Caco-2 (cell line): ENCODE measurements at regions not wholly inside any gene's neighbourhood (a gene's known extent, or its start where the extent isn't known, plus 50 kb on each side); places are given as distances from the start of the nearest gene placed in this dataset.

Source experiments
- BruUV-seq: library from RNA; stranded (reverse); fragments of 400-500 nt; replicated peaks from 2 replicates; lab custom pipeline; 2021; lab: Mats Ljungman, UMichigan
- CTCF ChIA-PET: fragments of 300-600 bp; sonication (Branson Sonifier 250); formaldehyde crosslinking; loops from one replicate; lab custom pipeline; 2022; ENCODE audit warnings: antibody characterized with exemption; lab: Charles Lee
- POLR2A ChIA-PET: fragments of 300-600 bp; sonication (Branson Sonifier 250); formaldehyde crosslinking; loops from one replicate; lab custom pipeline; 2022; ENCODE audit warnings: antibody characterized with exemption; lab: Charles Lee
- DNase-seq, 2 experiments: peaks; one replicate each; pipeline versions ENCODE4 v3.0.0 to v3.0.0-alpha.2; 2020 to 2022
- H3K27me3 ChIP-seq: replicated peaks from 2 replicates; pipeline ENCODE4 v1.6.0; 2011; ENCODE audit warnings: low read length; ENCODE audit not compliant: control insufficient read depth, insufficient read depth
- H3K36me3 ChIP-seq: 2 replicates; pipeline ENCODE4 v1.5.1; 2011; ENCODE audit warnings: low read length; ENCODE audit not compliant: control insufficient read depth, insufficient read depth
- H3K4me1 ChIP-seq: fragments of 250-450 bp; sonication (Bioruptor Pico); 2 replicates; pipeline ENCODE4 v1.5.1; 2020; ENCODE audit warnings: mild to moderate bottlenecking
- H3K4me3 ChIP-seq: 2 replicates; pipeline ENCODE4 v1.5.1; 2011; ENCODE audit warnings: low read depth, mild to moderate bottlenecking, control low read depth, low read length
- H3K9me3 ChIP-seq: fragments of 250-450 bp; sonication (Bioruptor Pico); 2 replicates; pipeline ENCODE4 v1.5.1; 2020; ENCODE audit warnings: mild to moderate bottlenecking, moderate library complexity
- H3K27ac Mint-ChIP-seq: one replicate; pipeline ENCODE4 v1.8.0; 2022; ENCODE audit warnings: mixed read lengths; ENCODE audit not compliant: unreplicated experiment
- H3K27me3 Mint-ChIP-seq: one replicate; pipeline ENCODE4 v1.8.0; 2022; ENCODE audit warnings: mixed read lengths; ENCODE audit not compliant: insufficient read depth, unreplicated experiment
- H3K36me3 Mint-ChIP-seq: one replicate; pipeline ENCODE4 v1.8.0; 2022; ENCODE audit warnings: mild to moderate bottlenecking, mixed read lengths; ENCODE audit not compliant: insufficient read depth, unreplicated experiment
- H3K4me1 Mint-ChIP-seq: one replicate; pipeline ENCODE4 v1.8.0; 2022; ENCODE audit warnings: low read depth, mixed read lengths; ENCODE audit not compliant: unreplicated experiment
- H3K4me3 Mint-ChIP-seq: one replicate; pipeline ENCODE4 v1.8.0; 2022; ENCODE audit warnings: mild to moderate bottlenecking, moderate library complexity, mixed read lengths; ENCODE audit not compliant: unreplicated experiment
- H3K9me3 Mint-ChIP-seq: one replicate; pipeline ENCODE4 v1.8.0; 2022; ENCODE audit warnings: mixed read lengths; ENCODE audit not compliant: unreplicated experiment
- intact Hi-C: fragments of 100-400 bp; cut with micrococcal nuclease; formaldehyde crosslinking; loops from one replicate; pipeline ENCODE4 v1.10.0; 2022; ENCODE audit not compliant: unreplicated experiment
- TF ChIP-seq, protein P1 (sequence below), 2 experiments: fragments of 200-600 bp in 1 of 2; IDR thresholded peaks; 1 replicate in 1 of 2; 2 replicates in 1 of 2; pipeline versions ENCODE4 v1.5.1 to v1.8.0; 2011 to 2022; ENCODE audit warnings: antibody characterized with exemption in 1 of 2, control low read depth in 1 of 2, inconsistent platforms in 1 of 2, low read depth in 1 of 2, low read length in 1 of 2, mild to moderate bottlenecking in 1 of 2, moderate library complexity in 1 of 2; ENCODE audit not compliant: insufficient read depth in 1 of 2, severe bottlenecking in 1 of 2, unreplicated experiment in 1 of 2

DNA sequence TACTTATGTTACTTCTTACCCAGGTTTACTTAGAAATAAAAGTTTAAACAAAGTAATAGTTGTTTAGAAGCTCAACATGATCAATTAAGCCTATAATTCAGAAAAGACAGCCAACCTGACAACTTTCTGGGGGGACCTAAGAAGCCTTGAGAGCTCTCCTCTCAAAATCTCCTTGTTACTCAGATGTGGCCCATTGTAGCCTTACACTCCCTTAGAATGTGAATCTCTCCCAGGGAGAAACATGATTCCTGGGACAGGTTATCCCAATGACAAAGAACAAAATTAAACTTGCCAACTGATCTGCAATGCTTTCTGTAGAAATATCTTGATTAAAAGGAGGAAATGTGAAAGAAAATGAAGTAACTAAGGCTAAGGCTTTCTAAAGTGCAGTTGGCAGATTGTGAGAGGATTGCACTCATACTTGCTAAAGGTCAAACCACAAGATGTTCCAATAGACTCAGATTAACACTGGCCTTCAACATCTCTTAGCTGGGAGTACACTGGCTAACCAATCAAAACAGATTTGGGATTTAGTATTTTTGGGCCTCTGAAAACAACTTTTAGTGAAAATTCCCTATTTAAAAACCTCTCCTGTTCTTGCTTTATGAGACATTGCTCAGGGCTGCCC, 72.3 kb upstream of the TMX1 start:
- Mint-ChIP-seq H3K4me1 (no peaks in the 10 kb centered on the region), H3K36me3 (no peaks in the 10 kb centered on the region), H3K27ac (no peak overlapping the region), H3K4me3 (no peak overlapping the region), H3K9me3 (no peaks in the 10 kb centered on the region), H3K27me3 (peaks cover 3% of the 10 kb centered on the region)
- H3K4me3 ChIP-seq, result no peak overlapping the region
- ChIA-PET POLR2A (no interaction called here), CTCF (no interaction called here)
- DNase-seq, result no peak
- no peaks in the 10 kb centered on the region for H3K4me1 ChIP-seq
- no TSS peak for BruUV-seq
- no peaks in the 10 kb centered on the region for H3K36me3 ChIP-seq
- no peaks in the 10 kb centered on the region for H3K27me3 ChIP-seq
- no peaks in the 10 kb centered on the region for H3K9me3 ChIP-seq
- intact Hi-C loops, result no loop called here
- TF ChIP-seq, protein P1, sequence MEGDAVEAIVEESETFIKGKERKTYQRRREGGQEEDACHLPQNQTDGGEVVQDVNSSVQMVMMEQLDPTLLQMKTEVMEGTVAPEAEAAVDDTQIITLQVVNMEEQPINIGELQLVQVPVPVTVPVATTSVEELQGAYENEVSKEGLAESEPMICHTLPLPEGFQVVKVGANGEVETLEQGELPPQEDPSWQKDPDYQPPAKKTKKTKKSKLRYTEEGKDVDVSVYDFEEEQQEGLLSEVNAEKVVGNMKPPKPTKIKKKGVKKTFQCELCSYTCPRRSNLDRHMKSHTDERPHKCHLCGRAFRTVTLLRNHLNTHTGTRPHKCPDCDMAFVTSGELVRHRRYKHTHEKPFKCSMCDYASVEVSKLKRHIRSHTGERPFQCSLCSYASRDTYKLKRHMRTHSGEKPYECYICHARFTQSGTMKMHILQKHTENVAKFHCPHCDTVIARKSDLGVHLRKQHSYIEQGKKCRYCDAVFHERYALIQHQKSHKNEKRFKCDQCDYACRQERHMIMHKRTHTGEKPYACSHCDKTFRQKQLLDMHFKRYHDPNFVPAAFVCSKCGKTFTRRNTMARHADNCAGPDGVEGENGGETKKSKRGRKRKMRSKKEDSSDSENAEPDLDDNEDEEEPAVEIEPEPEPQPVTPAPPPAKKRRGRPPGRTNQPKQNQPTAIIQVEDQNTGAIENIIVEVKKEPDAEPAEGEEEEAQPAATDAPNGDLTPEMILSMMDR (IDR thresholded peaks at IDR 0.05; ENCODE audit: insufficient read depth in 1 of 2, low read depth in 1 of 2, low read length in 1 of 2, severe bottlenecking in 1 of 2, unreplicated experiment in 1 of 2), result no peak

DNA sequence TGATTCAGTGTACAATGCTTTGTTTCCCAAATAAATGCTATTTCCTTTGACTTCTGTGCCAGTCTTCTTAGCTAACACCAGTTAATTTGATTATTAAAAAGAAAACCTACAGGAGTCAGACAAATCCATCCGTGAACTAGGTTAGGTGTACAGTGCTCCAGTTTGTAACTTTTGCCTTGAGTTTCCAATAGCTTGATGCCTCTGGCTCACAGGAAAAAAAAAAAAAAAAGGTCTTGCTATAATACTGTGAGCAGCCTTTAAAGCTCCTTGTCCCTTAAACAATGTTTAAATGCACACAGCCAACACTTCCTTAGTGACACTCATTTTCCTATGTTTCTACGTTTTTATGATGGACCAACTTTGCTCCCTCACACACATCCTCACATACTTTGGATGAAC, 71.8 kb upstream of the TMX1 start:
- Histone ChIP-seq H3K4me1 (no peaks in the 10 kb centered on the region), H3K9me3 (no peaks in the 10 kb centered on the region), H3K4me3 (no peak overlapping the region), H3K27me3 (no peaks in the 10 kb centered on the region), H3K36me3 (no peaks in the 10 kb centered on the region)
- Mint-ChIP-seq H3K36me3 (no peaks in the 10 kb centered on the region), H3K27me3 (peaks cover 3% of the 10 kb centered on the region), H3K9me3 (no peaks in the 10 kb centered on the region), H3K4me1 (no peaks in the 10 kb centered on the region), H3K4me3 (no peak overlapping the region), H3K27ac (no peak overlapping the region)
- intact Hi-C loops, result no loop called here
- no peak for DNase-seq
- ChIA-PET POLR2A (no interaction called here), CTCF (no interaction called here)
- BruUV-seq, result no TSS peak
- TF ChIP-seq, protein P1 (IDR thresholded peaks at IDR 0.05; ENCODE audit: insufficient read depth in 1 of 2, low read depth in 1 of 2, low read length in 1 of 2, severe bottlenecking in 1 of 2, unreplicated experiment in 1 of 2), result no peak

DNA sequence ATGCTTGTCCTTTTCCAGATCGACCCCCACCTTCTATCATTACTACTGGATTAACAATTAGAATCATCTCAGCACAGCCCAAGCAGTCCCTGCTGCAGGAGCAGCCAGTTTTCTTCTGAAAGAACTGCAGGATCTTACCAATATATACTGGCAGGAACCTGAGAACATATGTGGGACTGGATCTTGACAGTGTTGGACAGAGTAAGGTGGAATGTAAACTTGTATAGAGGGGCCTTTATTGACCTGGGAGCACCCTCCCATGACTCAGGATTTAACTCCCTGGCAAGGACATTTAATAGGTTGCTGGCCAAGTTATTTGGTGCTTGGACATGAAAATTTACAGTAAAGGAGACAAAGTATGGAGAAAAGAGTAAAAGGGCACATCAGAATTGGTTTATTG, 66.2 kb upstream of the TMX1 start:
- no peaks in the 10 kb centered on the region for H3K36me3 Mint-ChIP-seq
- no peak overlapping the region for H3K27ac Mint-ChIP-seq
- no peak for DNase-seq
- no peaks in the 10 kb centered on the region for H3K4me1 Mint-ChIP-seq
- H3K9me3 Mint-ChIP-seq, result no peaks in the 10 kb centered on the region
- no peaks in the 10 kb centered on the region for H3K27me3 ChIP-seq
- TF ChIP-seq, protein P1 (IDR thresholded peaks at IDR 0.05; ENCODE audit: insufficient read depth in 1 of 2, low read depth in 1 of 2, low read length in 1 of 2, severe bottlenecking in 1 of 2, unreplicated experiment in 1 of 2), result no peak
- no TSS peak for BruUV-seq
- POLR2A ChIA-PET, result no interaction called here
- H3K27me3 Mint-ChIP-seq, result peaks cover 10% of the 10 kb centered on the region
- no peaks in the 10 kb centered on the region for H3K9me3 ChIP-seq
- intact Hi-C loops, result no loop called here
- H3K4me3 ChIP-seq, result no peak overlapping the region
- CTCF ChIA-PET, result no interaction called here
- H3K4me1 ChIP-seq, result no peaks in the 10 kb centered on the region
- no peaks in the 10 kb centered on the region for H3K36me3 ChIP-seq
- H3K4me3 Mint-ChIP-seq, result no peak overlapping the region
